Activated CD4-positive, CD25-positive, alpha-beta regulatory T cell (primary cell): ENCODE measurements at regions not wholly inside any gene's neighbourhood (a gene's known extent, or its start where the extent isn't known, plus 50 kb on each side); places are given as distances from the start of the nearest gene placed in this dataset.
"Not testable (repeated sequence)": the region's sequence is repeated elsewhere in the genome, so short reads cannot be mapped to it uniquely, and the experiment has no call there.

Experiments
- DNase-seq, 4 experiments: peaks; one replicate each; lab custom pipeline; 2025; lab: John Stamatoyannopoulos, UW

GRCh38 chr3:20324664-20325478 lies 138.9 kb upstream of the SGO1 start:
- DNase-seq: no peak

- DNase-seq: no peak
These were observed 137.4 kb upstream of the SGO1 start for GRCh38 chr3:20323307-20323927.

- no peak for DNase-seq
These were observed 136.1 kb upstream of the SGO1 start for GRCh38 chr3:20322085-20322484.

GRCh38 chr3:20321391-20322047 lies 135.5 kb upstream of the SGO1 start:
- no peak for DNase-seq

GRCh38 chr3:20320489-20320888 lies 134.5 kb upstream of the SGO1 start:
- no peak for DNase-seq

GRCh38 chr3:20319551-20319950 lies 133.5 kb upstream of the SGO1 start:
- no peak for DNase-seq

GRCh38 chr3:20317616-20318015 lies 131.6 kb upstream of the SGO1 start:
- DNase-seq: no peak

GRCh38 chr3:20316238-20316637 lies 130.2 kb upstream of the SGO1 start:
- DNase-seq: no peak

GRCh38 chr3:20310629-20311028 lies 124.6 kb upstream of the SGO1 start:
- no peak for DNase-seq

- DNase-seq: no peak
These were observed 121.4 kb upstream of the SGO1 start for GRCh38 chr3:20307383-20307782.

- DNase-seq: no peak
These were observed 119.6 kb upstream of the SGO1 start for GRCh38 chr3:20305647-20306046.

- no peak for DNase-seq
These were observed 116.8 kb upstream of the SGO1 start for GRCh38 chr3:20302766-20303165.

- no peak for DNase-seq
These were observed 102.0 kb upstream of the SGO1 start for GRCh38 chr3:20288050-20288449.

GRCh38 chr3:20280257-20280656 lies 94.3 kb upstream of the SGO1 start:
- no peak for DNase-seq

- not testable (repeated sequence) for DNase-seq
These were observed 80.0 kb upstream of the SGO1 start for GRCh38 chr3:20265977-20266376.

- no peak for DNase-seq
These were observed 79.0 kb upstream of the SGO1 start for GRCh38 chr3:20264900-20265567.

GRCh38 chr3:20258371-20258770 lies 72.4 kb upstream of the SGO1 start:
- no peak for DNase-seq

- no peak for DNase-seq
These were observed 70.1 kb upstream of the SGO1 start for GRCh38 chr3:20256144-20256543.

- DNase-seq: no peak
These were observed 68.5 kb upstream of the SGO1 start for GRCh38 chr3:20254268-20255117.

- no peak for DNase-seq
These were observed 64.8 kb upstream of the SGO1 start for GRCh38 chr3:20250786-20251185.

GRCh38 chr3:20250314-20250713 lies 64.3 kb upstream of the SGO1 start:
- no peak for DNase-seq

GRCh38 chr3:20246662-20247061 lies 60.7 kb upstream of the SGO1 start:
- no peak for DNase-seq
